HEK293T (cell line): ENCODE measurements at regions not wholly inside any gene's neighbourhood (a gene's known extent, or its start where the extent isn't known, plus 50 kb on each side); places are given as distances from the start of the nearest gene placed in this dataset.
A peak's percentile ranks its signal among the peaks of the same experiment; 100 is the strongest.

ENCODE experiments used
- CTCF ChIA-PET: fragments of 350-600 bp; formaldehyde crosslinking; extraction: SDS; loops from one replicate; lab custom pipeline; 2021; ENCODE audit warnings: antibody characterized with exemption, inconsistent platforms; lab: Yijun Ruan, JAX
- POLR2A ChIA-PET: fragments of 350-600 bp; formaldehyde crosslinking; extraction: SDS; loops from one replicate; lab custom pipeline; 2020; ENCODE audit warnings: antibody characterized with exemption, inconsistent platforms; lab: Yijun Ruan, JAX
- DNase-seq: peaks from one replicate; pipeline ENCODE4 v3.0.0; 2012; ENCODE audit warnings: mixed read lengths; ENCODE audit errors: extremely low spot score
- ARNT ChIP-seq: fragments of 450-650 bp; IDR thresholded peaks from 2 replicates; pipeline ENCODE4 v1.6.1; 2017; ENCODE audit warnings: mild to moderate bottlenecking
- BHLHE40 ChIP-seq: fragments of 450-650 bp; IDR thresholded peaks from 2 replicates; pipeline ENCODE4 v1.6.1; 2016; ENCODE audit warnings: mild to moderate bottlenecking, moderate library complexity, borderline replicate concordance
- CTBP1 ChIP-seq: fragments of 450-650 bp; IDR thresholded peaks from 2 replicates; pipeline ENCODE4 v1.6.1; 2016; ENCODE audit warnings: borderline replicate concordance
- ELF4 ChIP-seq: fragments of 450-650 bp; IDR thresholded peaks from 2 replicates; pipeline ENCODE4 v1.6.1; 2017; ENCODE audit warnings: antibody characterized with exemption
- FOXA1 ChIP-seq: fragments of 450-650 bp; IDR thresholded peaks from 2 replicates; pipeline ENCODE4 v1.6.1; 2016; ENCODE audit warnings: mild to moderate bottlenecking
- FOXK2 ChIP-seq: fragments of 450-650 bp; IDR thresholded peaks from 2 replicates; pipeline ENCODE4 v1.6.1; 2016; ENCODE audit warnings: mild to moderate bottlenecking
- FOXM1 ChIP-seq: fragments of 450-650 bp; IDR thresholded peaks from 2 replicates; pipeline ENCODE4 v1.6.1; 2017; ENCODE audit warnings: mild to moderate bottlenecking, borderline replicate concordance
- HDGF ChIP-seq: fragments of 450-650 bp; IDR thresholded peaks from 2 replicates; pipeline ENCODE4 v1.6.1; 2017; ENCODE audit warnings: antibody characterized with exemption, borderline replicate concordance
- L3MBTL2 ChIP-seq: fragments of 450-650 bp; conservative IDR thresholded peaks from 2 replicates; pipeline ENCODE4 v1.6.1; 2016; ENCODE audit warnings: mild to moderate bottlenecking
- LEF1 ChIP-seq: fragments of 450-650 bp; IDR thresholded peaks from 2 replicates; pipeline ENCODE4 v1.6.1; 2017; ENCODE audit warnings: mild to moderate bottlenecking, borderline replicate concordance
- NFRKB ChIP-seq: fragments of 450-650 bp; IDR thresholded peaks from 2 replicates; pipeline ENCODE4 v1.6.1; 2016; ENCODE audit warnings: mild to moderate bottlenecking, moderate library complexity
- SP1 ChIP-seq: fragments of 450-650 bp; IDR thresholded peaks from 2 replicates; pipeline ENCODE4 v1.6.1; 2017
- SUZ12 ChIP-seq: fragments of 450-650 bp; IDR thresholded peaks from 2 replicates; pipeline ENCODE4 v1.6.1; 2016; ENCODE audit warnings: mild to moderate bottlenecking
- TARDBP ChIP-seq: fragments of 450-650 bp; IDR thresholded peaks from 2 replicates; pipeline ENCODE4 v1.6.1; 2016
- ZNF384 ChIP-seq: fragments of 450-650 bp; IDR thresholded peaks from 2 replicates; pipeline ENCODE4 v1.6.1; 2016
- TF ChIP-seq, protein P1 (sequence below): fragments of 450-650 bp; IDR thresholded peaks from 2 replicates; pipeline ENCODE4 v1.6.1; 2016

GRCh38 chr20:58051367-58051766, 177.1 kb downstream of the ANKRD60 start:
- POLR2A ChIA-PET: no interaction called here
- no peak for DNase-seq
- TF ChIP-seq TARDBP: no peak
- TF ChIP-seq, protein P1, sequence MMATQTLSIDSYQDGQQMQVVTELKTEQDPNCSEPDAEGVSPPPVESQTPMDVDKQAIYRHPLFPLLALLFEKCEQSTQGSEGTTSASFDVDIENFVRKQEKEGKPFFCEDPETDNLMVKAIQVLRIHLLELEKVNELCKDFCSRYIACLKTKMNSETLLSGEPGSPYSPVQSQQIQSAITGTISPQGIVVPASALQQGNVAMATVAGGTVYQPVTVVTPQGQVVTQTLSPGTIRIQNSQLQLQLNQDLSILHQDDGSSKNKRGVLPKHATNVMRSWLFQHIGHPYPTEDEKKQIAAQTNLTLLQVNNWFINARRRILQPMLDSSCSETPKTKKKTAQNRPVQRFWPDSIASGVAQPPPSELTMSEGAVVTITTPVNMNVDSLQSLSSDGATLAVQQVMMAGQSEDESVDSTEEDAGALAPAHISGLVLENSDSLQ: no peak
- no peak for TF ChIP-seq FOXM1
- no peak for TF ChIP-seq BHLHE40
- no peak for TF ChIP-seq FOXK2
- no peak for TF ChIP-seq SUZ12
- TF ChIP-seq ELF4: no peak
- TF ChIP-seq NFRKB: no peak
- CTCF ChIA-PET: no interaction called here

DNA sequence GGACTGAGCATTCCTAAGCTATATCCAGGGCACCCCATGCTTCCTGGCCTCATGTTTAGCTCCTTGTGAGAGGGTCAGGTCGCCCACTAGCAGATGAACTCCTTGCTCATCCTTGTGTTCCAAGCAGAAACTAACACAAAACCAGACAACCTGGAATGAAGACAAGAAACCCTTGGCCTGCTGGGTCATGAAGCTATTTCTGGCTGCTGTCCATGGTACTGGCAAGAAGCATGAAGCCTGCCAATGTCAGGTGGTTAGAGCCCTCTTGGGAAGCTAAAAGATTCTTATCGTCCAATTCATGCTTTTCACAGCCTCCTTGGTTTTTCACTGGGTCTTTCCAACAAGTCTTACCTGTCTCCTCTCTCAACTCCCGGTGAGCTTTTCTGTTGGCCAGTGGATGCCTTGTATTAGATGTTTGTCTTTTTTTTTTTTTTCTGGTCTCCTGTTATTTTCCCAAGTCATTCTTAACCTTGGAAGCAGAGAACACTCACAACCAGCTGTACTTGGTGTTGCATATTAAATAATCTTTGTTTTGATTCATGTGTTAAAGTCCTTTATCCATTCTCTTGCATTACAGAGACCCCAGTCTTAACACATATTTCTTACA, 180.3 kb downstream of the ANKRD60 start:
- ChIA-PET POLR2A (no interaction called here), CTCF (interaction anchor here (0.5 kb wide), 1 partner anchor 456 kb away, joined by 3 read pairs; no protein-coding TSS in a partner anchor)
- no peak for TF ChIP-seq NFRKB
- no peak for TF ChIP-seq TARDBP
- TF ChIP-seq SUZ12: no peak
- TF ChIP-seq CTBP1: no peak
- no peak for TF ChIP-seq FOXM1
- TF ChIP-seq SP1: no peak
- TF ChIP-seq LEF1: no peak
- no peak for TF ChIP-seq ELF4
- TF ChIP-seq, protein P1: no peak
- TF ChIP-seq FOXA1: no peak
- no peak for TF ChIP-seq ARNT
- TF ChIP-seq L3MBTL2: no peak
- no peak for TF ChIP-seq HDGF
- TF ChIP-seq BHLHE40: no peak
- TF ChIP-seq FOXK2: no peak
- no peak for TF ChIP-seq ZNF384
- DNase-seq: peak; percentile 39

DNA sequence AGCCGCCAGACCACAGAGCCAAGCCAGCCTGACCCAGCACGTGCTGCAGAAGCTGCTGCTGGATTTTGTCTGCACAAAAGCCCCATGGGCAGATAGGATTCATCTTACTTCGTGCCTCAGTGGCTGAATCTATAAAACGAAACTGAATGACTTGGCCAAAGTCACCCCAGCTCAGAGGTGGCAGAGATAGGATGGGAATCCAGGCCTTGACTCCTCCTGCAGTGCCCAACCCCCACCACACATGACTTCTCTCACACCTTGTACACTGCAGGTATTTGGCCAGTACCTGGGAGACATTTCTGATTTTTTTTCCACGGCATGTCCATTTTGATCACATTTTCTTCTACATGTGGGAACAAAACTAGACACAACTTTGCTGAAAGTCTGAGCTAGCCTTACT, 182.1 kb downstream of the ANKRD60 start:
- POLR2A ChIA-PET: no interaction called here
- TF ChIP-seq BHLHE40: no peak
- TF ChIP-seq HDGF: no peak
- TF ChIP-seq FOXA1: no peak
- TF ChIP-seq, protein P1: no peak
- no peak for TF ChIP-seq FOXK2
- TF ChIP-seq SP1: no peak
- no peak for TF ChIP-seq CTBP1
- TF ChIP-seq ZNF384: no peak
- no peak for TF ChIP-seq FOXM1
- no peak for TF ChIP-seq SUZ12
- TF ChIP-seq LEF1: no peak
- no peak for TF ChIP-seq L3MBTL2
- no peak for TF ChIP-seq TARDBP
- TF ChIP-seq NFRKB: no peak
- TF ChIP-seq ELF4: no peak
- DNase-seq: no peak
- CTCF ChIA-PET: no interaction called here

DNA sequence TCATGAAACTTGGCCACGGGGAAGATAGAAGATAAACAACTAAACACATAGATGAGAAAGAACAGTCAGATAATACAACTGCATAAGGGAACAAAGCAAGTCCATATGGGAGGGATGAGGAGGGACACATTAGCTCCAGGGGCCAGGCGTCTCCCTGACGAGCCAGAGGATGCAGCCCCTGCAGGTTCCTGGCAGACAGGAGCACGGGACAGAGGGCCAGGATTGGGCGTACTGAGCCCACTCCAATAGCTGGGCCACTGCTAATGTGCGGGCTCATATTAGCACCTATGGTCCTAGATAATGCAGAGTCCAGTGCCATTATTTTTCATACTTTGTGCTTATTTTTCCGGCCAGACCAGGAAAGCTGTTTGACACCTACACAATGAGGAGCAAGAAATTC, 182.9 kb downstream of the ANKRD60 start:
- no peak for DNase-seq
- CTCF ChIA-PET: no interaction called here
- TF ChIP-seq FOXA1: no peak
- no peak for TF ChIP-seq LEF1
- TF ChIP-seq HDGF: no peak
- no peak for TF ChIP-seq BHLHE40
- TF ChIP-seq L3MBTL2: no peak
- no peak for TF ChIP-seq ZNF384
- no peak for TF ChIP-seq ARNT
- TF ChIP-seq FOXK2: no peak
- TF ChIP-seq CTBP1: no peak
- TF ChIP-seq FOXM1: no peak
- no peak for TF ChIP-seq ELF4
- TF ChIP-seq NFRKB: no peak
- TF ChIP-seq TARDBP: no peak
- TF ChIP-seq, protein P1: no peak
- TF ChIP-seq SUZ12: no peak
- TF ChIP-seq SP1: no peak
- POLR2A ChIA-PET: no interaction called here

- no peak for DNase-seq
- POLR2A ChIA-PET: no interaction called here
- CTCF ChIA-PET: no interaction called here
- no peak for TF ChIP-seq LEF1
- no peak for TF ChIP-seq TARDBP
- TF ChIP-seq CTBP1: no peak
- no peak for TF ChIP-seq SP1
- no peak for TF ChIP-seq ZNF384
- TF ChIP-seq, protein P1: no peak
- no peak for TF ChIP-seq ELF4
- no peak for TF ChIP-seq NFRKB
- no peak for TF ChIP-seq L3MBTL2
- TF ChIP-seq ARNT: no peak
- TF ChIP-seq SUZ12: no peak
- no peak for TF ChIP-seq FOXA1
Observed at GRCh38 chr20:58044931-58045555, 183.4 kb downstream of the ANKRD60 start.
